Activated T-helper 1 cell treated with anti-CD3 and anti-CD28 coated beads, Interleukin-2, amount 50 U/mL, for 16 hours (primary cell): ENCODE measurements at regions not wholly inside any gene's neighbourhood (a gene's known extent, or its start where the extent isn't known, plus 50 kb on each side); places are given as distances from the start of the nearest gene placed in this dataset.

Source experiments
- DNase-seq, 2 donors: peaks; one replicate each; pipeline ENCODE4 v3.0.0-alpha.2; 2020; ENCODE audit warnings: low read depth in 1 of 2, low spot score in 1 of 2

DNA sequence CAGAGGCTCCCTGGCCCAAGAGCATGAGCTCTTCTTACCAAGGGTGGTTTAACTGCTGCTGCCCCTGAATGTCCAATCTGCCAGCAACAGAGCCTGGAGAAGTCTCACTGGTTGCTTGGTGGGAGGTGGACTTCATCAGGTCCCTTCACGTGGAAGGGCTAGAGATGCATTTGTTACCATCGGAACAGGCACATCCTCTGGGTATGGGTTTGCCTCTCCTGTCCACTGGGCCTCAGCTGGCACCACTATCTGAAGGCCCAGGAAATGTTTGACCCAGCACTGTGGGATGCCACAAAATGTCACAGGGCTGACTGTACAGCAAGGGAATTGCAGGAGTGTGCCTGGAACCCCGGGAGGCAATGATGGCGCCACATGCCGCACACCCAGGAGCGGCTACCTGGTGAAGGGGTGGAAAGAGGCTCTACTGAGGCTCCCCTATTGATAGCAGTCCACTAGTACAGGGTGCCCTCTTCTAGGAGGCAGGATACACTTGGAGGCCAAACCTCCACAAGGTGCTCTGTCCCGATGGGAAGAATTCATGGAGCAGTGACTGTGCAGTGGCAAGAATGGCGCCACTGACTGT is 603.1 kb upstream of the MGMT start:
- no peak for DNase-seq

DNA sequence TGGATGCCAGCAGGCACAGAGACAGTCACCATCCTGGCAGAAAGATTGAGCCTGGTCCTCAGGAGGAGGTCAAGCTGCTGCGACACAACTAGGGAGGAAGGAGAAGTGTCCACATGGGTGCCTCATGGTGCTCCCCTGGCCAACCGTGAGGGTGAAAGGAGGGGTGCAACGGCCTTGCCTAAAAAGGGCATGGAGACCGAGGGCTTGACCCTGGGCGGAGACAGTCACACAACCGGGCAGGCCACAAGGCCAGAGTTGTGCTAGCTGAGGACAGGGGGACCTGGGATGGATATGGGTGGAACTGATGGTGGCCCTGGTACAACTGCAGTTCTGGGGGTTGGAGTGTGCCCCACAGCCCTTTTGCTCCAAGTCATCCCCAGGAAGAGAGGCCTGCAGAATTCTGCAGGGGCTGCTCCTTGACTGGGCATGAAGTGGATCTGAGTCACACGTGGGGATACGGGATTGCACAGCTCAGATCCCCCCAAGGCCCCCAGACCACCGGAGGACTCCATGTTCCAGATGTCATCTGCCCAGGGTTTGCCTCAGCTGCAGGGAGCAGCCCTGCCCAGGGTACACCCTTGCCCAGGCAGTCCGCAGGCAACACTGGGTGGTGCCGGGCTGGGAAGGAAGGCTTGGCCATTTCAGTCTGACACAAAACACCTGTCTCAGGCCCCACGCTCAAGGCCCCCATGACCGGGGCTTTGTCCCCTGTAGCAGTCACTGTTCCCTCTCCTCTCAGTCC is 602.3 kb upstream of the MGMT start:
- no peak for DNase-seq

DNA sequence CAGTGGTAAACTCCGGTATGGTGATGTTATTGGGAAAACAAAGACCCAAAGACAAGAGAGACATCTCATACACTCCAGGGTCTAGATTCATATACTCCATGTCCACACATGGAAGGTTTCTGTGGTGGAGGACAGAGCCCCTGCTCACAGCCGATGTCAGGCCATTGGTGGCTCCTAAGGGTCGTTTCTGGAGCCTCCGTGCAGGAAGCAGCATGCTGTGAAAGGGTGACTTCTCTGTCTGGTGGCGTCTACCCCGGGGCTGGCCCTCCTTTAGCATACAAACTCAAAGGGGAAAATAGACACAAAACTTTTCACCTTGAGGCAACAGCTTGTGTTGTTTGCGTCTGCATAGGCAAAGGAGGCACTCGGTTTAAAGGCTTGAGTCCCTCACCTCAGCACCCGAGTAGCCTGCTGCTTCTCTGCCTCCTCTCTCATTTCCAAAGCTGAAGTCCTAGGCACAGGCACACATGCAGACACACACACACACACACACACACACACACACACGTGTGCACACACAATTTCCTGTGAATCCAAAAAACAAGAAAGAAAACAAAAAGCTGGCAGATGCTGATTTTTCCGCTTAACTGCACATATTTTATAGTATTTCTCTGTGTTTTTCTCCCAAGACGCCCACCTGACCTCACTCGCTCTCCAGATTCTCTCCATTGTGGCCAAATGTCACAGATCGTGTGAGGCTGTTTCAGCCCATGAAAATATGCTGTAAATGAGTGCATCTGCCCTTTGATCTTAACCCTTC is 601.4 kb upstream of the MGMT start:
- DNase-seq: no peak

DNA sequence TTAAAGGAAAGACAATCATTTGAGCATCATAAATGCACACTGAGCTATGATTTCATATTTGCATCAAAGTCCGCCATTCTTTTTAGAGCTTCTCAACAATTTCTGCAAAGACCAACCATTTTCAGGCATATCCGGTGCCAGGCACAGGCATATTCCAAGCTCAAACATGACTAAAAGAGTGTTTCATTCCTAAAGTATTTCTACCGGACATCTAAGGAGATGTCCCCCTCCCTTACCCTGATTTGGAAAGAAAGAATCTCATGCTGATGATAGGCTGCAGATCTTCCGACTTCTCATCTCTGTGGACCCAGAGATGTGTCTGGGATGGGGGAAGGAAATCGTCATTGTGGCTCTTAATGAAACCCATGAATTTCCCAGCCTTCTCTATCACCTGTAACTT is 600.5 kb upstream of the MGMT start:
- DNase-seq: no peak

DNA sequence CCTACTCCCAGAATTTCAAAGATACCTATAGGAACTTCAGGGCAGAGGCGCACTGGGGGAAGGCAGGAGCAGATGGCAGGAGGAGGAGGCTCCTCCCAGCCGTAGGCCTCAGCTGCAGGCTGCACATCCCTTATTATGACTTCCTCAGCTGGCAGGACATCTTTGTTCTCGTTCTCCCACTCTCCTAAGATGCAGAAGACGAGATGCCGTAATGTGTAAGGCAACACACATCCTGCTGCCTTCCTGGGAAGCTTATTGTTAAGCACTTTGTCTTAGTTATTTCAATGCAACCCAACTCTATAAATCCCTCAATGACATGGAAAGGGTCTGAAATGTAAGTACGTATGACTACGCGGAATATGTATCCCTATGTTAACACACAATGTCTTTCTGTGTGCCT is 599.8 kb upstream of the MGMT start:
- DNase-seq: no peak

DNA sequence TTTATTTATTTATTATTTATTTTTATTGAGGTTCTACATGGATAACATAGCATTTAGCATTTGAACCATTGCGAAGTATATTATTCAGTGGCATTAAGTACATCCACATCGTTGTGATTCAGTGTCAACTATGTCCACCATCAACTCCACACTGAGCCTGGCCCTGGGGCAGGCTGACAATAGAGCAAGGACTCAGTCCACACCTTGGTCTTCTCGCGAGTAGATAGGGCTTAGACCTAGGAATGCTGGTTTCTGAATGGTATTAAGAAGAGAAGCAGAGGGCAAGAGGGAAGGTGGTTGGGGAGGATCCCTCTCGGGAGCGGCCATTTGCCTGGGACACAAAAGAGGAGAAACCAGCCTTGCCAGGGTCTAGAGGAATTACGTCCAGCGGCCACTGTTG is 599.2 kb upstream of the MGMT start:
- no peak for DNase-seq

DNA sequence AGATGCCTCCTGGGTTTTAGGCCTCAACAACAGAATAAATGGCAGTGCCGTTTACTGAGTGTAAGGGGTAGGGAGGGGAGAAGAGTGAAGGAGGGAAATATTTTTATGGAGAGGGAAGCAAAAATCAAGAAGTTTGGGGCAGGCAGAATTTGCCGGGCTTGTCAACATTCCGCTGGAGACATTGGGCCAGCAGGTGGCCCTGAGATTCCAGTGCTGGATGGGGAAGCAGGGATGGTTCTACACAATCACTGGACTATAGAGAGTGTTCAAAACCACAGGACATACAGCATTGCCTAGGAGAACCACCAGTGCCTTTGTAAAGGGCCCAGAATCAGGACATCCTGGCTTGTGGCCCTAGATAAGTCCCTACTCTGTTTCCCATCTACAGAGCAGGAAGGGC is 598.6 kb upstream of the MGMT start:
- DNase-seq: no peak

DNA sequence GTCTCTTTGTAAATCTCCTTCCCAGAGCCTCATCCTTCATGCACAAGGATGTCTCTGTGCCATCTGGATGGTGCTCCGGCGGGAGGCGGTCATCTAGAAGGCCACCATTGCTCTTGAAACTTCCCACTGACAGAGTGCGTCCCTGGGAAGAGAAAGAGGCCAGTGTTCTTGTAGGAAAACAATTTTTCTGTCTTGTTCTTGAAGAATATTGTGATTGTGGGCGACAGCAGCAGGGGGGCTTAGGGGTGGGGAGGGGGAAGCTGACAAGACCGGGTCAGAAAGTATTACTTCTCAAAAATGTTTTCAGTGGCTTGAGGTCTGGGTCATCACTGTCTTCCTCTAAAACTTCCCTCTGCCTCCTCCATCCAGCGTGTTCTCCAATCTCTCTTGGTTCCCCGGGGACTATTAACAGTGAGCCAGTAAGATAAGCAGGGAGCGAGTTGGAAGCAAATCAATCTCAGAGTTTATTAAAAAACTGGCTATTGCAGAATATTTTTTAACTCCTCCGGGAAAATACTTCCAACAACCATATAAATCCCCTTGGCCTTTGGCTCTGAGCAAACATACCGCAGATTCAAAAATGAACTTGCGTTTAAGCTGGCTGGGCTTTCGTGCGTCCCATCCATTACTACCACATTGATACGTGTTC is 597.8 kb upstream of the MGMT start:
- no peak for DNase-seq

DNA sequence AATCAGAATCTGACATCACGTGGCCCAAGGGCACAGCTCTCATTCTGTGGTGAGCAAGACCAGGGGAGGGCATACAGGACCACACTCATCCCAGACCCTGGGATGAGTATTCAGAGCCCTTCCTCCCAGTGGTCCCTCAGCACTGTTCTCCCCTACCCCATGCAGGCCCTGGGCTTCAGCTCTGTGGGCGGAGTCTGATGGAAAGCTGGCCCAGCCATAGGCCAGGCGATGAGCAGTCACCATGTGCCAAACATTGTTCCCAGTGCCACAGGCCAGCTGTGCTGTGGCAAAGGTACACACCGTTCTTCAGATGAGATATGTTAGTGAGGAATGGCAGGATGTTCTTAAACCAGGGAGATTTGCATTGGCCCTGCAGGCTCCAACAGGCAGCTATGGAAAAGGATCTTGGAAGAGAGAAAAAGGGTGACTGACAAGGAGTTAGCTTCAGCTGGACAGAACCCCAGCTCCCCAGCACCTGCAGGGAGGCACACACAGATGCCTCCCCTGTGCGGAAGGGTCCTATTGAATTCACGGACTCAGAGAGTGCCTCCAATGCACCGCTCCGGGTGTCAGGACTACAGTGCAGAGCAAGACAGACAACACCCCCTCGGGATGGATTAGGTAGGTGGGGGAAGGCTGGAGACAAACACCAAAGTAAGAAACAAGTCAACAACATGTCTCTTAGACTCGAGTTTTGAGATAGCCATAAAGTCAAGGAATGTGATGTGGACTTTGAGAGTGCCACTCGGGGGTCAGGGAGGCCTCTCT is 596.0 kb upstream of the MGMT start:
- no peak for DNase-seq

DNA sequence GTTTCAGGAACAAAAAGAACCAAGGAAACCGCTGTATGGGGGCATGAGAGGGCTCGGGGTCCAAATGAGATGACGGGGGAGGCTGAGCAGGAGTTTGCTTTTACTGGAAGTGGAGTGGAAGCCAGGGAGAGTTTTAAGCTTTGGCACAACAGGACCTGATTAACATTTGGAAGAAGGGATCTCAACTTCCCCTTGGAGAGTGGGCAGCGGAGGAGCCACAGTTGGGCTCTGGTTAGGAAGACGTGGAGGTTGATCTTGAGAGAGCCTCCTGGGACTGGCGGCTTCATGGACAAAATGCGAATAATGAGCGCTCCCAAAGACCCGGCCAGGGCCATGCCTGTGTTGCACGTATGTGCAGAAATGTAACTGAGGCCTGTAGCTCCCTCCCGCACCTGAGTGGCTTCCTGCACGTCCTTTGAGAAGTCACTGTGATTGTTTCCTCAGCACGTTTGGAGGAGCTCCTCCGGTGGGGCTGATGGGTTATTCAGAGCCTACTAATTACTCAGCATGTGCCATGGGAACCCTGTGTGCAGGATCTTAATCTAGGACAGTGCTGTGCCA is 595.3 kb upstream of the MGMT start:
- DNase-seq: no peak

DNA sequence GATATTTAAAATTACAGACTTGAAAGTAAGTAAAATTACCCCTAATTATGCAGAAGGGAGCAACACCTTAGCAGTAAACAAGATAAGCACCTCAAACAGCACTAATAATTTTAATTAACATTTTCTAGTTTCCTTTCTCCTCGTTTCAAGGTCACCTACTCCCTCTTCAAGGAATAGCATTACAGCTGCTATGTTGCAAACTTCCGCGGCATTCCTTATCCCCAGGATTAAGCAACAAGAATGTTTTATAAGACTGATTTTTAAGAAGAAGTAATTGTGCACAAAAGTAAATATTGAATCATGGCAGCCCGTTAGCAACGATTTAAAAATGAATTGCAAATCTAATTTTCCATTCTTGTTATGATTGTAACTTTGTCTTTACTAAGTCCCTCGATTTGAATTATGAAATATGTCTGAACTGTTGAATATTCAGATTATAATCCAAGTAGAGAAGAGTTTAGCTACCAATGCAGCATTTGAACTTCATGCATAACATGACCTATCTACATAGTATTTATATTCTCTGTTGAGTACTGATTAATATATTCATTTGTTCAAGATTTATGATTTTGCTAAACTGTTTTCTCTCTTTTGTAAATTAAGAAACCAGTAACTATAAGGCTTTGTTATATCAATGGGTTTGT is 593.5 kb upstream of the MGMT start:
- DNase-seq: no peak

DNA sequence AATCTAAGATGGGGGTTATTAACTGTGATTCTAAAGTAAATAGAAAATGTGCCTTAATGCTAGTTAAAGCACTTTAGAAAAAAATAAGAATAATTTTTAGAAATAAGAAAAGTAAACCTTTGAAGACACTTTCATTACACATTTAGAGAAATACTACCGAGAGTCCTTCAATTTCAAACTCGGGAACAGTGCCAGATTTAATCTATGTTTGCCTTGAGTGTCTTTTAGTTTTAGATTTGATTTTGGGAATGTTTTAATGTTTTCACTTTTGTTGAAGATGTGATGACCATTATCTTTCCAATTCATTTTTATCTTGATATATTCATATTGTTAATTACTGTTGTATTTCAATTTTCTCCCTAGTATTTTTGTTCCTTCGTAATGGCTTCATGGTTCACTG is 592.7 kb upstream of the MGMT start:
- DNase-seq: no peak

DNA sequence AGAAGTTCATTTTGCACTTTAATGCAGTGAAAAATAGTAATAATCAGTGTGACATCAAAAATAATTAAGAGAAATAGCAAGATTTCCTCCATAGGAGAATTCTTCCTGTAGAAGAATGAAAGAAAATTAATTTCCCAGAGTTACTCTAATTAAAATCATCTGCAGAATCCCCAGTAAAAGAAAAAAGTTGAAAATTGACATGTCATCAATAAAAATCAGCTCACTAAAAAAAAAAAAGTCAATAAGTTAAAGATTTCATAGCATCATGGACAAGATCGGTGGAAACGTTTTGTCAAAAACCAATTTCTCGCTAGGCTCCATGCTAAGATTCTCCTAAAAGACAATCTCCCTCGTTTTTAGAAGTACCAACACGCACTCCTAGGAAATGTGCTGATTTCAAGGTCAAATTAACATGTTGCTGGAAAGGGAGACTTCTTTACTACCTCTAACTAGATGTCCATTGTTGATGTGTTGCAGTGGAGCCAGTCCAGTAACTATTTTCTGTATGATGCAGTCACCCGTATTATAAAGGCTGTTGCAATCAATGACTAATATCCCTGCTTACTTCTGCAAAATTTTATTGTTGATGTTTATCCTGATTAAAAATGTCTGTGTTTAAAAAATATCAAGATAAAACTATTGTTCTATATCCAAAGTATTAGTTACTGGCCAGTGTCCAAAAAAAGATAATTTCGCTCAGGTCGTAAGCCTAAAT is 591.9 kb upstream of the MGMT start:
- no peak for DNase-seq

DNA sequence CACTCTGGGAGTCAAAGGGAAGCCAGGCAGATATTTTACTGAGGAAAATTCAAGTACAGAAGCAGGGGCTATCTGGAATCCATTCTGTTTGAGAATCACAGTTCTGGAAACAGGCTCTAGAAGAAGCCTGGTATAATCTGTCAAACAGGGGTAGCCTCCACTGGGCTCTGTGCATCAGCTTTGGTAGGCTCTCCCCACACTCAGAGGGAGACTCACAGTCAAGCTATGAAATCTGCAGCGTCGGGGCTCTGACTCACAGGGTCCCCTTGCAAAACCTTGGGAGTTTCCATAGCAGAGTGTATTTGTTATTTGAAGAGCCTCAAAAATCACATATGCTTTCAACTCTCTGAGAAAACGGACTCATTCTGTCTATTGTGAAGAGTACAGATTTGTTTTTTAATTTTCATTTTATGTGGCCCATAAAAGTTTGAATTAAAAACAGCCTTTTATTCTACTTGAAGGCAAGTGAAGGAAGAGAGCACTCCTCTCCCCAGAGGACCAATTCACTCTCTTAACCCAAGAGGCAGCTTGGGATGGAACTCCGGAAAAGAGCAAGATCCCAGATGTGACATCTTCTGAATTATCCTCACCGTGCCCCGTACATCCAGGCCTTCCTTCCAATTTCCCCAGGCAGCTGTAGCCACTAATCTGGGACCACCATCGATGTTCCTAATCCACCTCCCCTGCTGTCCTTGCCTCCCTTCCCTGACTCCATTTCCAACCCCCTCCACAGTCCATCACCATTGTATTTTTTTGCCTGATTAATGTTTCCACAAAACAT is 590.9 kb upstream of the MGMT start:
- DNase-seq: no peak

DNA sequence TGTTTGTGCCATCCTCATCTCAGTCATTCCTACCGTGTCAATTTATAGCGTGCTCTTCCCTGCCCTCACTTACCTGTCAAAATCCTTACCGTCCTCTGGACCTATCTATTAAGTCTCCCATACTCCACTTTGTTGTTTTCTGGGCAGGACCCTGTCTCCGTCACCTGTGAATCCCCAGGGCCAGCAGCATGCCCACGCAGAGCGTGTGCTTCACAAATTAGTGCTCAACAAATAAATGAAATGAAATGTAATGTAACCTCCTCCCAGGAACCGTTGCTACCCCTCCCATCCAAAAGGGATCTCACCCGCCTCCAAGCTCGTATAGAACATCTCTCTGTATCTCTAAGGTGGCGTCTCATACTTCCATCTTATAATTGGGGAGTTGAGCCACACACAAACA is 589.9 kb upstream of the MGMT start:
- no peak for DNase-seq

DNA sequence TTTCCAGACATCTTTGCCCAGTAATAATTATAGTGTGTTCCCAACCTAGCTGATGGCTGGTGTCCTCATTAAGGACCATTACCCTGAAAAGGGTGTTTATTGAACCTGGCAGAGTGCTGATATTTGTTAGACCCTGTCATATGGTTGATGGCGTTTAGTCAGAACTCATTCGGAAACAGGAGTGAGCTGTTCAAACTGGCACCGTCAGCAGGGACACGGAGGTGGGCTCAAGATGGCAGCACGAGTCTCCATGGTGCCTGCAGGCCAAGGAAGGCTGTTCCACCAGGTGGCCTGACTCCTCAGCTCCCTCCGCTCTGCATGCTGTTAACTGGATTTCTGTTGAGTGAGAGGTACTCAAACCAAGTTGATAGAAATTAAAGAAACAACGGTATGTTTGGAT is 589.1 kb upstream of the MGMT start:
- DNase-seq: no peak

DNA sequence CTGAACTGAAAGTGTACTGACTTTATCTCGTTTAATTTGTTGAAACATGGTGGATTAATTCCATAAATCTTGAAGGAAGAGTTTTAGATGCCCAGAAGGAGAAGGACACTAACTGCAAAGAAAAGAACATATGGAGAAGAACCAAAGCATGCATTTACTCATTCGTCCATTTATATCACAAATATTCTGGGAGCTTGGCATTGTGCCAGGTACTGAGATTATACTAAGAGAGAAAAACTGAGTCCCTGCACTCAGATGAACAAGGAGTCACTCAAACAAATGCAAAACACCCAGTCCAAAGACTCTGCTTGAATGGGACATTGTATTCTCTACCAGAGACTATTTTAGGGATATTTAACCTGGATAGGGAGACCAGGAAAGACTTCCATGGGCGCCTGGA is 588.0 kb upstream of the MGMT start:
- DNase-seq: no peak

DNA sequence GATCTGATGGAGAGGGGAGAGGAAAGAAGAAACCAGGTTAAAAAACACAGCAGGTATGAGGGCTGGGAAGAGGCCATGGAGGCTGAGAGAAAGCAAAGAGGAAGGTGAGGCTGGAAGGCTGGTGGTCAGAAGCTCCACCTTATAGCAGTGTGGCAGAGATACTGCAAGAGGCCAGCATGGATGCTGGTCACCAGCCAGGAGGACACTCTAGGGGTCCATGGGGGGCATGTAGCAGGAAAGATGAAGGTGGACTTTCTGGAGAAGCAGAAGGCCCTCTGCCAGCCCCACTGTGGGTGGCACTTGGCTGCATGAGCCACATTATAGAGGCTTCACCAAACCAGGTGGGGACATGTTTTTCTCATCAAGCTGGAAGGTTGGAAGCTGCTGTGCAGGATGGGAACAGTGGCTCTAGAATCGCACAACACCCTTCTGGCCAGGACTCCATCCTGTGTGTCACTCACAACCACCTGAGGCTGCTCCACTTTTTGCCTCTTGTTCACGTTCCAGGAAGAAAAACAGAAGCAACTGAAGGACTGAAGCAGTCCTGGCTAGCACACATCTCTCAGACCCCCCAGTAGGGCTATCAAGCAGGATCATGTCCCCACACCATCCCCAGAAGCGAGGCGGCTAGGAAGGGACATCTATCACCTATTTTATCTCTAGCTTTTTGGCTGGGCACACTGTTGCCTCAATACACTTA is 587.5 kb upstream of the MGMT start:
- no peak for DNase-seq
